IMR-90 (cell line): ENCODE measurements at regions not wholly inside any gene's neighbourhood (a gene's known extent, or its start where the extent isn't known, plus 50 kb on each side); places are given as distances from the start of the nearest gene placed in this dataset.

Experiments
- ATAC-seq: fragments of 200-7000 bp; cut with Tn5 transposase; 2 replicates; pipeline ENCODE4 v1.9.1; 2020; ENCODE audit warnings: low read depth, mild to moderate bottlenecking, moderate library complexity
- BruUV-seq: library from RNA; stranded (reverse); fragments of 400-500 nt; replicated peaks from 2 replicates; lab custom pipeline; 2021; lab: Mats Ljungman, UMichigan
- CTCF ChIA-PET: fragments of 300-600 bp; formaldehyde crosslinking; extraction: SDS; loops from one replicate; lab custom pipeline; 2021; ENCODE audit warnings: antibody characterized with exemption; lab: Yijun Ruan, JAX
- POLR2A ChIA-PET: fragments of 300-600 bp; sonication (Branson Sonifier 250); formaldehyde crosslinking; loops from one replicate; lab custom pipeline; 2022; ENCODE audit warnings: antibody characterized with exemption; ENCODE audit not compliant: unreplicated experiment; lab: Charles Lee
- DNase-seq: peaks from one replicate; pipeline ENCODE4 v3.0.0; 2013
- H2AFZ ChIP-seq: replicated peaks from 2 replicates; pipeline ENCODE3; 2013; ENCODE audit warnings: low read length, mild to moderate bottlenecking; ENCODE audit not compliant: poor library complexity
- H2AK5ac ChIP-seq: 2 replicates; pipeline ENCODE4 v1.6.1; 2013; ENCODE audit warnings: low read depth, low read length, inconsistent platforms
- H2AK9ac ChIP-seq: replicated peaks from 2 replicates; pipeline ENCODE3; 2013; ENCODE audit warnings: mild to moderate bottlenecking, low read depth, low read length, moderate library complexity; ENCODE audit not compliant: poor library complexity
- H2BK120ac ChIP-seq: 2 replicates; pipeline ENCODE4 v1.6.1; 2013; ENCODE audit warnings: low read depth, low read length, inconsistent platforms
- H2BK15ac ChIP-seq: 3 replicates; pipeline ENCODE4 v1.6.1; 2013; ENCODE audit warnings: low read depth, low read length, inconsistent platforms
- H2BK20ac ChIP-seq: 2 replicates; pipeline ENCODE4 v1.6.1; 2013; ENCODE audit warnings: low read depth, mild to moderate bottlenecking, inconsistent platforms, low read length, moderate library complexity
- H2BK5ac ChIP-seq: 2 replicates; pipeline ENCODE4 v1.6.1; 2013; ENCODE audit warnings: mild to moderate bottlenecking, low read depth, low read length, inconsistent platforms; ENCODE audit not compliant: poor library complexity, severe bottlenecking
- H3K14ac ChIP-seq: replicated peaks from 2 replicates; pipeline ENCODE4 v1.6.1; 2013; ENCODE audit warnings: low read depth, low read length, inconsistent platforms
- H3K18ac ChIP-seq: 2 replicates; pipeline ENCODE4 v1.6.1; 2013; ENCODE audit warnings: low read depth, low read length, control low read depth
- H3K23ac ChIP-seq: 2 replicates; pipeline ENCODE4 v1.6.1; 2013; ENCODE audit warnings: low read depth, low read length, inconsistent platforms
- H3K27ac ChIP-seq: 2 replicates; pipeline ENCODE4 v1.5.1; 2013; ENCODE audit warnings: mild to moderate bottlenecking, control low read depth, low read length; ENCODE audit not compliant: insufficient read depth
- H3K27me3 ChIP-seq: 2 replicates; pipeline ENCODE4 v1.6.1; 2013; ENCODE audit warnings: low read length; ENCODE audit not compliant: control insufficient read depth, insufficient read depth
- H3K36me3 ChIP-seq: 2 replicates; pipeline ENCODE4 v1.6.1; 2013; ENCODE audit warnings: low read length, mixed read lengths; ENCODE audit not compliant: control insufficient read depth, insufficient read depth
- H3K4ac ChIP-seq: 2 replicates; pipeline ENCODE4 v1.6.1; 2013; ENCODE audit warnings: low read depth, low read length, inconsistent platforms
- H3K4me1 ChIP-seq: 2 replicates; pipeline ENCODE4 v1.6.1; 2013; ENCODE audit warnings: low read length, mixed read lengths; ENCODE audit not compliant: control insufficient read depth, insufficient read depth
- H3K4me2 ChIP-seq: 2 replicates; pipeline ENCODE4 v1.6.1; 2013; ENCODE audit warnings: low read depth, mild to moderate bottlenecking, control low read depth, low read length, moderate library complexity
- H3K4me3 ChIP-seq: 2 replicates; pipeline ENCODE4 v1.5.1; 2013; ENCODE audit warnings: low read depth, mild to moderate bottlenecking, control low read depth, low read length, moderate library complexity; ENCODE audit not compliant: insufficient read depth
- H3K56ac ChIP-seq: 2 replicates; pipeline ENCODE4 v1.6.1; 2013; ENCODE audit warnings: low read length, inconsistent platforms; ENCODE audit not compliant: insufficient read depth; ENCODE audit errors: extremely low read depth
- H3K79me1 ChIP-seq, 2 experiments: 2 replicates each; pipeline ENCODE4 v1.6.1; 2013; ENCODE audit warnings: low read length in 2 of 2, inconsistent platforms in 1 of 2, low read depth in 1 of 2
- H3K9ac ChIP-seq: 2 replicates; pipeline ENCODE4 v1.6.1; 2013; ENCODE audit warnings: low read depth, low read length, control low read depth
- H3K9me1 ChIP-seq: 2 replicates; pipeline ENCODE4 v1.6.1; 2013; ENCODE audit warnings: low read length, inconsistent platforms; ENCODE audit not compliant: insufficient read depth
- H3K9me3 ChIP-seq: 2 replicates; pipeline ENCODE4 v1.6.1; 2013; ENCODE audit warnings: low read length; ENCODE audit not compliant: control insufficient read depth, insufficient read depth
- H4K20me1 ChIP-seq: 2 replicates; pipeline ENCODE4 v1.6.1; 2013; ENCODE audit warnings: low read length, inconsistent platforms; ENCODE audit not compliant: insufficient read depth
- H4K5ac ChIP-seq: 2 replicates; pipeline ENCODE4 v1.6.1; 2013; ENCODE audit warnings: mild to moderate bottlenecking, low read depth, low read length, control low read depth
- H4K8ac ChIP-seq, 2 experiments: 2 replicates each; pipeline ENCODE4 v1.6.1; 2013; ENCODE audit warnings: low read depth in 2 of 2, low read length in 2 of 2, control low read depth in 1 of 2, inconsistent platforms in 1 of 2
- H4K91ac ChIP-seq: 2 replicates; pipeline ENCODE4 v1.6.1; 2013; ENCODE audit warnings: low read depth, low read length, inconsistent platforms; ENCODE audit not compliant: insufficient read depth
- MAFK ChIP-seq: IDR thresholded peaks from 2 replicates; pipeline ENCODE4 v1.6.1; 2012; ENCODE audit warnings: low read depth, low read length, improper control_type of control experiment
- MXI1 ChIP-seq: IDR thresholded peaks from 2 replicates; pipeline ENCODE4 v1.6.1; 2012; ENCODE audit warnings: low read depth, mild to moderate bottlenecking, low read length, moderate library complexity, borderline replicate concordance
- WGBS, 2 experiments: methylation state at CpG; one replicate each; pipeline versions ENCODE4 v1.1.5 to v1.1.7; 2013; ENCODE audit warnings: missing lambda C conversion rate in 2 of 2; ENCODE audit not compliant: insufficient read length in 1 of 2; ENCODE audit errors: extremely low coverage in 2 of 2; 5-methylcytosine and 5-hydroxymethylcytosine counted together
- dilution Hi-C: fragments of 300-500 bp; cut with HindIII; formaldehyde crosslinking; loops from one replicate; pipeline ENCODE4 v1.14.3; 2018; ENCODE audit warnings: low sequenced_read_pairs; ENCODE audit not compliant: unreplicated experiment
- in situ Hi-C: fragments of 300-500 bp; cut with MboI; formaldehyde crosslinking; loops from 3 replicates; pipeline ENCODE4 v1.14.3; 2019; ENCODE audit warnings: low sequenced_read_pairs, inconsistent platforms, mixed read lengths
- intact Hi-C: fragments of 100-400 bp; cut with micrococcal nuclease; formaldehyde crosslinking; loops from 2 replicates; pipeline ENCODE4 v1.10.0; 2022

- H4K20me1 ChIP-seq = no peaks in the 10 kb centered on the region
- H3K79me1 ChIP-seq = no peaks in the 10 kb centered on the region
- no peak overlapping the region for H3K14ac ChIP-seq
- H3K4me3 ChIP-seq = no peak overlapping the region
- ChIA-PET POLR2A (no interaction called here), CTCF (interaction anchor here (0.7 kb wide), 1 partner anchor 11 kb away, joined by 3 read pairs; no protein-coding TSS in a partner anchor)
- no peak overlapping the region for H2AK5ac ChIP-seq
- 56% methylated on average over 4 of the region's 5 CpGs; no CpG with 5 or more reads in 1 of the 2 experiments for WGBS, 2 experiments
- no peak overlapping the region for H3K4me2 ChIP-seq
- H3K27me3 ChIP-seq = peaks cover 34% of the 10 kb centered on the region
- H2BK15ac ChIP-seq = no peak overlapping the region
- no peaks in the 10 kb centered on the region for H3K9me3 ChIP-seq
- H4K5ac ChIP-seq = no peak overlapping the region
- in situ Hi-C loops = no loop called here
- H4K8ac ChIP-seq = no peak overlapping the region
- H3K4ac ChIP-seq = no peak overlapping the region
- H2BK20ac ChIP-seq = no peak overlapping the region
- no peak overlapping the region for H4K91ac ChIP-seq
- intact Hi-C loops = no loop called here
- no peak overlapping the region for H2BK5ac ChIP-seq
- DNase-seq = no peak
- H2AK9ac ChIP-seq = no peak overlapping the region
- no peaks in the 10 kb centered on the region for H3K4me1 ChIP-seq
- H2AFZ ChIP-seq = no peak overlapping the region
- no peaks in the 10 kb centered on the region for H3K36me3 ChIP-seq
- no peak overlapping the region for H3K18ac ChIP-seq
- H2BK120ac ChIP-seq = no peak overlapping the region
- no peak overlapping the region for H3K9ac ChIP-seq
- ATAC-seq = no peak
- H3K56ac ChIP-seq = no peak overlapping the region
- H3K27ac ChIP-seq = no peak overlapping the region
- TF ChIP-seq MAFK (no peak), MXI1 (no peak)
- H3K9me1 ChIP-seq = no peaks in the 10 kb centered on the region
- dilution Hi-C loops = no loop called here
- H3K23ac ChIP-seq = no peak overlapping the region
- BruUV-seq = no TSS peak
These were observed 284.3 kb downstream of the CYP26B1 start for GRCh38 chr2:71863396-71863795.
